ENCODE measurements at regions not wholly inside any gene's neighbourhood (a gene's known extent, or its start where the extent isn't known, plus 50 kb on each side); places are given as distances from the start of the nearest gene placed in this dataset.

DNA sequence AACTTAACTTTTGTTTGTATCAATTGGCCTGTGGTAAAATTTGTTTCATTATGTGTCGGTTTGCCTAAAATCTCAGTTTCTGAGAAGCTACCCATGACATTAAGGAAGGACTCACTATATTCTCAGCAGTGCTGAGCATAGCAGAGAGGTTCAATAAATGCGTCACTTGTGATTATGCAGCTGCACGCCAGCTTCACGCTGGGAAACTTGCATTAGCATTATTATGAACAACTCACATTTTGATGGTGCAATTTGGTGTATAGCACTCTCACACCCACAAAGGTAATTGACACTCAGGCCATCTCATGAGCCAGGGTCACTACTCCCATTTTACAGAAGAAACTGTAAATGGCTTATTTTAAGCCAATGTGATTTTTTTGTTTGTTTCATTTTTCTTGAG is 80.6 kb upstream of the SALL1 start:
- TF ChIP-seq, protein P1, sequence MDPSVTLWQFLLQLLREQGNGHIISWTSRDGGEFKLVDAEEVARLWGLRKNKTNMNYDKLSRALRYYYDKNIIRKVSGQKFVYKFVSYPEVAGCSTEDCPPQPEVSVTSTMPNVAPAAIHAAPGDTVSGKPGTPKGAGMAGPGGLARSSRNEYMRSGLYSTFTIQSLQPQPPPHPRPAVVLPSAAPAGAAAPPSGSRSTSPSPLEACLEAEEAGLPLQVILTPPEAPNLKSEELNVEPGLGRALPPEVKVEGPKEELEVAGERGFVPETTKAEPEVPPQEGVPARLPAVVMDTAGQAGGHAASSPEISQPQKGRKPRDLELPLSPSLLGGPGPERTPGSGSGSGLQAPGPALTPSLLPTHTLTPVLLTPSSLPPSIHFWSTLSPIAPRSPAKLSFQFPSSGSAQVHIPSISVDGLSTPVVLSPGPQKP (IDR thresholded peaks at IDR 0.05; ENCODE audit: borderline replicate concordance, low read depth, low read length), result no peak
- TF ChIP-seq, protein P2, sequence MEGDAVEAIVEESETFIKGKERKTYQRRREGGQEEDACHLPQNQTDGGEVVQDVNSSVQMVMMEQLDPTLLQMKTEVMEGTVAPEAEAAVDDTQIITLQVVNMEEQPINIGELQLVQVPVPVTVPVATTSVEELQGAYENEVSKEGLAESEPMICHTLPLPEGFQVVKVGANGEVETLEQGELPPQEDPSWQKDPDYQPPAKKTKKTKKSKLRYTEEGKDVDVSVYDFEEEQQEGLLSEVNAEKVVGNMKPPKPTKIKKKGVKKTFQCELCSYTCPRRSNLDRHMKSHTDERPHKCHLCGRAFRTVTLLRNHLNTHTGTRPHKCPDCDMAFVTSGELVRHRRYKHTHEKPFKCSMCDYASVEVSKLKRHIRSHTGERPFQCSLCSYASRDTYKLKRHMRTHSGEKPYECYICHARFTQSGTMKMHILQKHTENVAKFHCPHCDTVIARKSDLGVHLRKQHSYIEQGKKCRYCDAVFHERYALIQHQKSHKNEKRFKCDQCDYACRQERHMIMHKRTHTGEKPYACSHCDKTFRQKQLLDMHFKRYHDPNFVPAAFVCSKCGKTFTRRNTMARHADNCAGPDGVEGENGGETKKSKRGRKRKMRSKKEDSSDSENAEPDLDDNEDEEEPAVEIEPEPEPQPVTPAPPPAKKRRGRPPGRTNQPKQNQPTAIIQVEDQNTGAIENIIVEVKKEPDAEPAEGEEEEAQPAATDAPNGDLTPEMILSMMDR (conservative IDR thresholded peaks at IDR 0.05; ENCODE audit: low read depth, low read length), result no peak
- TF ChIP-seq MXI1 (IDR thresholded peaks at IDR 0.05; ENCODE audit: borderline replicate concordance, low read depth, low read length) (no peak), POLR2A (IDR thresholded peaks at IDR 0.05; ENCODE audit: low read depth, low read length) (no peak), CEBPB (IDR thresholded peaks at IDR 0.05; ENCODE audit: low read depth, low read length) (no peak), CHD1 (IDR thresholded peaks at IDR 0.05; ENCODE audit: low read depth, low read length) (no peak), RAD21 (IDR thresholded peaks at IDR 0.05; ENCODE audit: low read length) (no peak)

Measured in IMR-90 (cell line).